ENCODE measurements at regions not wholly inside any gene's neighbourhood (a gene's known extent, or its start where the extent isn't known, plus 50 kb on each side); places are given as distances from the start of the nearest gene placed in this dataset.

DNA sequence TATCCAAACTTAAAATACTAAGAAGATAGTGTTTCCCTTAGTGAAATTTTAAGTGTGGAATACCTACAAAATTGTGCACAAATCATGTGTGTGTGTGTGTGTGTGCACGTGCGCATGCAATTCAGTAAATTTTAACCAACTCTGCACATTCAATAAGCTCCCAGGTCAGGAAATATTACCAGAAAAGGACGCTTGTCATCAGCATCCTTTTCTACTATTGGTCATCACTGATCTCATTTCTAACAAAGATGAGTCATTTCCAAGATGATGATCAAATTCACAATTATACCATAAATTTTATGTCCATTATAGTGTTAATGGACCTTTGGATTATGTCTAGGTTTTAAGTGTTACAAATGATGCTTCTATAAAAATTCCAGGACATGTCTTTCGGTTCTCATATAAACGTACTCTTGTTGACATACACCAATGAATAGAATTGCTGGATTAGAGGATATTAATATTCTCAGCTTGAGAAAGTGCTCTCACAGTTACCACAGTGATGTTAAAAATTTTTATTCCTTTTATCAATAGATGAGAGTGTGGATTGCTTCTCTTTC lies 560.9 kb upstream of the AGA start:
- intact Hi-C loops (cut with micrococcal nuclease; ENCODE audit: unreplicated experiment): no loop called here

DNA sequence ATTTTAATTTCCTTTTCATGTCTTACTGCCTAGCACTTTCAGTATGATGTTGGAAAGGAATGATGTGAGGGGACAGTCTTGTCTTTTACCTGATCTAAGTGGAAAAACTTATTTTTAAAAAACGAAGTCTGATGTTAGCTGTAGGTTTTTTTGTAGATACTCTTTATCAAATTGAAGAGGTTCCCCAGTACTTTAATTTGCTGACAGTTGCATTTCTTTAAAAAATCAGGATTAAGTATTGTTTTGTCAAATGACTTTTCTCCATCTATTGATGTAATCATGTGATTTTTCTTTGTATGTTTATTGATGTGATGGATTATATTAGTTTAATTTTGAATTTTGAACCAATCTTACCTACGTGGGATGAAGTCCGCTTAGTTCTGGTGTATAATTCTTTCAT lies 568.4 kb upstream of the AGA start:
- Histone ChIP-seq H2AFZ (ENCODE audit: low read length) (no peak overlapping the region), H3K9me3 (ENCODE audit: low read length) (peaks cover 33% of the 10 kb centered on the region), H3K4me3 (replicated peaks in 1 of 3; ENCODE audit: insufficient read depth in 1 of 3, low read depth in 2 of 3, low read length in 3 of 3) (no peak overlapping the region), H3K79me2 (ENCODE audit: insufficient read depth, low read length) (no peaks in the 10 kb centered on the region), H3K27me3 (ENCODE audit: control insufficient read depth in 1 of 2, insufficient read depth in 2 of 2, low read length in 2 of 2) (no peaks in the 10 kb centered on the region), H3K27ac (ENCODE audit: extremely low read length, insufficient read depth, low read length) (no peak overlapping the region), H4K20me1 (ENCODE audit: insufficient read depth, low read length) (no peaks in the 10 kb centered on the region), H3K4me1 (ENCODE audit: insufficient read depth, low read length) (no peaks in the 10 kb centered on the region), H3K4me2 (ENCODE audit: low read depth, low read length) (no peak overlapping the region), H3K36me3 (replicated peaks in 1 of 2; ENCODE audit: control insufficient read depth in 1 of 2, insufficient read depth in 2 of 2, low read length in 2 of 2) (no peaks in the 10 kb centered on the region), H3K9ac (ENCODE audit: insufficient read depth, low read depth, low read length) (no peak overlapping the region)
- ATAC-seq: no peak
- 3% methylated on average over 3 of the region's 3 CpGs for WGBS (ENCODE audit: low lambda C conversion rate)
- ChIA-PET CTCF (ENCODE audit: low intra/inter-chr PET ratio, low total read pairs) (no interaction called here), POLR2A (no interaction called here)
- intact Hi-C loops (cut with micrococcal nuclease; ENCODE audit: unreplicated experiment): no loop called here
- in situ Hi-C loops (cut with HindIII; ENCODE audit: extremely low pct_ligation_motif_present, low pct_unique_long_range_greater_than_20kb): no loop called here
- BruUV-seq (replicated peaks): no TSS peak
- no peak for FAIRE-seq
- TF ChIP-seq MAFF (IDR thresholded peaks at IDR 0.05; ENCODE audit: low read depth, low read length): peak; percentile 88
- TF ChIP-seq STAT5B (CRISPR knock-in tag; IDR thresholded peaks at IDR 0.05): no peak
- no peak for TF ChIP-seq CERS6 (CRISPR knock-in tag; IDR thresholded peaks at IDR 0.05)
- peak; percentile 75 to 94 for TF ChIP-seq MAFK (conservative IDR thresholded peaks at IDR 0.05 in 1 of 2, IDR thresholded peaks at IDR 0.05 in 1 of 2; ENCODE audit: low read length in 2 of 2)
- DNase-seq (ENCODE audit: low spot score): no peak

More for the DNA sequence above, 560.9 kb upstream of the AGA start:
- H4K20me1 ChIP-seq (ENCODE audit: insufficient read depth, low read length): no peaks in the 10 kb centered on the region
- in situ Hi-C loops (cut with HindIII; ENCODE audit: extremely low pct_ligation_motif_present, low pct_unique_long_range_greater_than_20kb): no loop called here
- DNase-seq (ENCODE audit: low spot score) (no peak), ATAC-seq (no peak), FAIRE-seq (no peak)
- ChIA-PET CTCF (ENCODE audit: low intra/inter-chr PET ratio, low total read pairs) (no interaction called here), POLR2A (no interaction called here)
- H3K4me3 ChIP-seq (replicated peaks in 1 of 3; ENCODE audit: insufficient read depth in 1 of 3, low read depth in 2 of 3, low read length in 3 of 3): no peak overlapping the region
- H3K27ac ChIP-seq (ENCODE audit: extremely low read length, insufficient read depth, low read length): no peak overlapping the region
- TF ChIP-seq ZNF264 (CRISPR knock-in tag; IDR thresholded peaks at IDR 0.05): no peak
- TF ChIP-seq ZSCAN25 (CRISPR knock-in tag; IDR thresholded peaks at IDR 0.05): no peak
- no peak for TF ChIP-seq KLF15 (CRISPR knock-in tag; IDR thresholded peaks at IDR 0.05; ENCODE audit: borderline replicate concordance)
- no peak for TF ChIP-seq HNF4A (CRISPR knock-in tag; IDR thresholded peaks at IDR 0.05)
- TF ChIP-seq, protein P1, sequence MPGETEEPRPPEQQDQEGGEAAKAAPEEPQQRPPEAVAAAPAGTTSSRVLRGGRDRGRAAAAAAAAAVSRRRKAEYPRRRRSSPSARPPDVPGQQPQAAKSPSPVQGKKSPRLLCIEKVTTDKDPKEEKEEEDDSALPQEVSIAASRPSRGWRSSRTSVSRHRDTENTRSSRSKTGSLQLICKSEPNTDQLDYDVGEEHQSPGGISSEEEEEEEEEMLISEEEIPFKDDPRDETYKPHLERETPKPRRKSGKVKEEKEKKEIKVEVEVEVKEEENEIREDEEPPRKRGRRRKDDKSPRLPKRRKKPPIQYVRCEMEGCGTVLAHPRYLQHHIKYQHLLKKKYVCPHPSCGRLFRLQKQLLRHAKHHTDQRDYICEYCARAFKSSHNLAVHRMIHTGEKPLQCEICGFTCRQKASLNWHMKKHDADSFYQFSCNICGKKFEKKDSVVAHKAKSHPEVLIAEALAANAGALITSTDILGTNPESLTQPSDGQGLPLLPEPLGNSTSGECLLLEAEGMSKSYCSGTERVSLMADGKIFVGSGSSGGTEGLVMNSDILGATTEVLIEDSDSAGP (CRISPR knock-in tag; IDR thresholded peaks at IDR 0.05; ENCODE audit: borderline replicate concordance): no peak
- TF ChIP-seq ZSCAN29 (CRISPR knock-in tag; conservative IDR thresholded peaks at IDR 0.05): no peak
- TF ChIP-seq ZBTB7B (CRISPR knock-in tag; IDR thresholded peaks at IDR 0.05): no peak
- no peak for TF ChIP-seq ZNF552 (CRISPR knock-in tag; IDR thresholded peaks at IDR 0.05; ENCODE audit: borderline replicate concordance)
- no peak for TF ChIP-seq HMG20A (CRISPR knock-in tag; IDR thresholded peaks at IDR 0.05; ENCODE audit: borderline replicate concordance)
- no peak for TF ChIP-seq PHF21A (CRISPR knock-in tag; IDR thresholded peaks at IDR 0.05)
- H3K9ac ChIP-seq (ENCODE audit: insufficient read depth, low read depth, low read length): no peak overlapping the region
- no peaks in the 10 kb centered on the region for H3K27me3 ChIP-seq (ENCODE audit: control insufficient read depth in 1 of 2, insufficient read depth in 2 of 2, low read length in 2 of 2)
- H3K79me2 ChIP-seq (ENCODE audit: insufficient read depth, low read length): no peaks in the 10 kb centered on the region
- no peaks in the 10 kb centered on the region for H3K4me1 ChIP-seq (ENCODE audit: insufficient read depth, low read length)
- no peak overlapping the region for H2AFZ ChIP-seq (ENCODE audit: low read length)
- H3K4me2 ChIP-seq (ENCODE audit: low read depth, low read length): no peak overlapping the region
- H3K9me3 ChIP-seq (ENCODE audit: low read length): peaks cover 45% of the 10 kb centered on the region
- H3K36me3 ChIP-seq (replicated peaks in 1 of 2; ENCODE audit: control insufficient read depth in 1 of 2, insufficient read depth in 2 of 2, low read length in 2 of 2): no peaks in the 10 kb centered on the region
- WGBS (ENCODE audit: low lambda C conversion rate): 18% methylated on average over 5 of the region's 5 CpGs
- BruUV-seq (replicated peaks): no TSS peak

Data from HepG2 (cell line).